Ovary (tissue), 3 donors: ENCODE measurements at regions not wholly inside any gene's neighbourhood (a gene's known extent, or its start where the extent isn't known, plus 50 kb on each side); places are given as distances from the start of the nearest gene placed in this dataset.

Experiments used
- EP300 ChIP-seq: sonication (generic); formaldehyde crosslinking; IDR thresholded peaks from one replicate; pipeline ENCODE4 v1.6.1; 2017; ENCODE audit warnings: antibody characterized with exemption
- POLR2A ChIP-seq: fragments of 450-650 bp; IDR thresholded peaks from one replicate; pipeline ENCODE4 v1.6.1; 2017; ENCODE audit warnings: antibody characterized with exemption, mild to moderate bottlenecking, moderate library complexity
- TF ChIP-seq, protein P1 (sequence below), 3 donors: fragments of 450-650 bp in 2 of 3; fragments of 200-600 bp in 1 of 3; IDR thresholded peaks; one replicate each; pipeline versions ENCODE4 v1.5.1 to v1.8.0; 2016 to 2022; ENCODE audit warnings: antibody characterized with exemption in 3 of 3, mild to moderate bottlenecking in 1 of 3
- donor health status: DM: no; HTN: no; CAD: no.

GRCh38 chr6:167676666-167677421, 149.9 kb upstream of the AFDN start:
- no peak for TF ChIP-seq POLR2A
- TF ChIP-seq EP300, result no peak
- TF ChIP-seq, protein P1, sequence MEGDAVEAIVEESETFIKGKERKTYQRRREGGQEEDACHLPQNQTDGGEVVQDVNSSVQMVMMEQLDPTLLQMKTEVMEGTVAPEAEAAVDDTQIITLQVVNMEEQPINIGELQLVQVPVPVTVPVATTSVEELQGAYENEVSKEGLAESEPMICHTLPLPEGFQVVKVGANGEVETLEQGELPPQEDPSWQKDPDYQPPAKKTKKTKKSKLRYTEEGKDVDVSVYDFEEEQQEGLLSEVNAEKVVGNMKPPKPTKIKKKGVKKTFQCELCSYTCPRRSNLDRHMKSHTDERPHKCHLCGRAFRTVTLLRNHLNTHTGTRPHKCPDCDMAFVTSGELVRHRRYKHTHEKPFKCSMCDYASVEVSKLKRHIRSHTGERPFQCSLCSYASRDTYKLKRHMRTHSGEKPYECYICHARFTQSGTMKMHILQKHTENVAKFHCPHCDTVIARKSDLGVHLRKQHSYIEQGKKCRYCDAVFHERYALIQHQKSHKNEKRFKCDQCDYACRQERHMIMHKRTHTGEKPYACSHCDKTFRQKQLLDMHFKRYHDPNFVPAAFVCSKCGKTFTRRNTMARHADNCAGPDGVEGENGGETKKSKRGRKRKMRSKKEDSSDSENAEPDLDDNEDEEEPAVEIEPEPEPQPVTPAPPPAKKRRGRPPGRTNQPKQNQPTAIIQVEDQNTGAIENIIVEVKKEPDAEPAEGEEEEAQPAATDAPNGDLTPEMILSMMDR (IDR thresholded peaks at IDR 0.05), result no peak
